ENCODE measurements at regions not wholly inside any gene's neighbourhood (a gene's known extent, or its start where the extent isn't known, plus 50 kb on each side); places are given as distances from the start of the nearest gene placed in this dataset.

DNA sequence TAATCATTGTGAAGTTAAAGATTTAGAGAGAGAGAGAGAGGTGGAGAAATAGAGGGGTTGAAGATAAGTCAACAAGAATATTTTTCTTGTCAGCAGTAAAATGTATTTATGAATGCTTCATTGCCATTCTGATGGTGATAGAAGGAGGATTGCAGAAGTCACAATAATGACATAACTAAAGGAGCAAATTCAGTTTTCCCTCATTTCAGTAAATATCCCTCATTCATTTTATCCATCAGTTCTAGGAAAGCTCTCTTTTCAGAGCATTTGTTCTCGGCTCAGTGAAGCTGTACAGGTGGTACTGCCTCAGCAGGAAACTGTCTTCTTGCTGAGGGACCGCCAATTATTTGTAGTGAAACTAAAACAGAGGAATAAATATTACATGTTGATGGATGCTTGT lies 681.4 kb downstream of the CETN3 start:
- no peak overlapping the region for H3K4me3 ChIP-seq (ENCODE audit: insufficient read depth, low read depth, low read length, poor library complexity, severe bottlenecking)
- H3K9me3 ChIP-seq (ENCODE audit: control insufficient read depth, low read length), result no peaks in the 10 kb centered on the region
- no peak overlapping the region for H3K27ac ChIP-seq (ENCODE audit: insufficient read depth, low read length, poor library complexity, severe bottlenecking)
- no peaks in the 10 kb centered on the region for H3K27me3 ChIP-seq (replicated peaks; ENCODE audit: control insufficient read depth, insufficient read depth, low read length, poor library complexity, severe bottlenecking)
- H3K4me1 ChIP-seq (ENCODE audit: control insufficient read depth, insufficient read depth, low read length, poor library complexity, severe bottlenecking), result no peaks in the 10 kb centered on the region
- H3K36me3 ChIP-seq (ENCODE audit: control insufficient read depth, insufficient read depth, low read length), result no peaks in the 10 kb centered on the region
- DNase-seq, result no peak

GRCh38 chr5:89724379-89725095 lies 685.0 kb downstream of the CETN3 start:
- Histone ChIP-seq H3K27me3 (replicated peaks; ENCODE audit: control insufficient read depth, insufficient read depth, low read length, poor library complexity, severe bottlenecking) (no peaks in the 10 kb centered on the region), H3K9me3 (ENCODE audit: control insufficient read depth, low read length) (no peaks in the 10 kb centered on the region), H3K36me3 (ENCODE audit: control insufficient read depth, insufficient read depth, low read length) (no peaks in the 10 kb centered on the region), H3K27ac (ENCODE audit: insufficient read depth, low read length, poor library complexity, severe bottlenecking) (no peak overlapping the region), H3K4me1 (ENCODE audit: control insufficient read depth, insufficient read depth, low read length, poor library complexity, severe bottlenecking) (no peaks in the 10 kb centered on the region), H3K4me3 (ENCODE audit: insufficient read depth, low read depth, low read length, poor library complexity, severe bottlenecking) (no peak overlapping the region)
- no peak for DNase-seq

- no peak overlapping the region for H3K4me3 ChIP-seq (ENCODE audit: insufficient read depth, low read depth, low read length, poor library complexity, severe bottlenecking)
- no peaks in the 10 kb centered on the region for H3K4me1 ChIP-seq (ENCODE audit: control insufficient read depth, insufficient read depth, low read length, poor library complexity, severe bottlenecking)
- no peaks in the 10 kb centered on the region for H3K27me3 ChIP-seq (replicated peaks; ENCODE audit: control insufficient read depth, insufficient read depth, low read length, poor library complexity, severe bottlenecking)
- no peaks in the 10 kb centered on the region for H3K36me3 ChIP-seq (ENCODE audit: control insufficient read depth, insufficient read depth, low read length)
- no peaks in the 10 kb centered on the region for H3K9me3 ChIP-seq (ENCODE audit: control insufficient read depth, low read length)
- no peak for DNase-seq
- H3K27ac ChIP-seq (ENCODE audit: insufficient read depth, low read length, poor library complexity, severe bottlenecking), result no peak overlapping the region
Observed at GRCh38 chr5:89723907-89724306, 685.6 kb downstream of the CETN3 start.

GRCh38 chr5:89722538-89722937 lies 687.0 kb downstream of the CETN3 start:
- Histone ChIP-seq H3K9me3 (ENCODE audit: control insufficient read depth, low read length) (no peaks in the 10 kb centered on the region), H3K4me3 (ENCODE audit: insufficient read depth, low read depth, low read length, poor library complexity, severe bottlenecking) (no peak overlapping the region), H3K27me3 (replicated peaks; ENCODE audit: control insufficient read depth, insufficient read depth, low read length, poor library complexity, severe bottlenecking) (no peaks in the 10 kb centered on the region), H3K4me1 (ENCODE audit: control insufficient read depth, insufficient read depth, low read length, poor library complexity, severe bottlenecking) (no peaks in the 10 kb centered on the region), H3K27ac (ENCODE audit: insufficient read depth, low read length, poor library complexity, severe bottlenecking) (no peak overlapping the region), H3K36me3 (ENCODE audit: control insufficient read depth, insufficient read depth, low read length) (no peaks in the 10 kb centered on the region)
- no peak for DNase-seq

- Histone ChIP-seq H3K9me3 (ENCODE audit: control insufficient read depth, low read length) (no peaks in the 10 kb centered on the region), H3K27me3 (replicated peaks; ENCODE audit: control insufficient read depth, insufficient read depth, low read length, poor library complexity, severe bottlenecking) (no peaks in the 10 kb centered on the region), H3K36me3 (ENCODE audit: control insufficient read depth, insufficient read depth, low read length) (no peaks in the 10 kb centered on the region), H3K4me1 (ENCODE audit: control insufficient read depth, insufficient read depth, low read length, poor library complexity, severe bottlenecking) (no peaks in the 10 kb centered on the region), H3K27ac (ENCODE audit: insufficient read depth, low read length, poor library complexity, severe bottlenecking) (no peak overlapping the region), H3K4me3 (ENCODE audit: insufficient read depth, low read depth, low read length, poor library complexity, severe bottlenecking) (no peak overlapping the region)
- DNase-seq, result no peak
Observed at GRCh38 chr5:89721931-89722330, 687.6 kb downstream of the CETN3 start.

DNA sequence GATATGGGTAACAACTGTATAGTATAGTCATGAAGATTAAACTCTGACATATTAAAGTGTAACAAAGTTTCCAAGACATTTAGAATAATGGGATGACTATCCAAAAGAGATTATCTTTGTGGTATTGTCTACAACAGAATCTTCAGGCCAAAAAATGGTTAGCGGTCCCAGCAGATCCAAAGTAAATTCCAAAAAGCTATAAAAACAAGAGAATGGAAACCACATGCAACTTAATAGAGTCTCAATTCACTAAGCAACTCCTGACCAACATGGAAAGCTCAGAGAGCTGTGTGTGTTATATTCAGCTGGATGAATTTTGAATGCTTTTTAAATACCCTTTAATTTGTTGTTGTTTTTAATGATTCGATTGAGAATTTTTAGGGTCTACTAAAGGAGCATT lies 688.2 kb downstream of the CETN3 start:
- H3K9me3 ChIP-seq (ENCODE audit: control insufficient read depth, low read length), result no peaks in the 10 kb centered on the region
- no peak overlapping the region for H3K27ac ChIP-seq (ENCODE audit: insufficient read depth, low read length, poor library complexity, severe bottlenecking)
- no peaks in the 10 kb centered on the region for H3K4me1 ChIP-seq (ENCODE audit: control insufficient read depth, insufficient read depth, low read length, poor library complexity, severe bottlenecking)
- no peaks in the 10 kb centered on the region for H3K36me3 ChIP-seq (ENCODE audit: control insufficient read depth, insufficient read depth, low read length)
- no peak overlapping the region for H3K4me3 ChIP-seq (ENCODE audit: insufficient read depth, low read depth, low read length, poor library complexity, severe bottlenecking)
- no peaks in the 10 kb centered on the region for H3K27me3 ChIP-seq (replicated peaks; ENCODE audit: control insufficient read depth, insufficient read depth, low read length, poor library complexity, severe bottlenecking)
- no peak for DNase-seq

- Histone ChIP-seq H3K9me3 (ENCODE audit: control insufficient read depth, low read length) (no peaks in the 10 kb centered on the region), H3K4me1 (ENCODE audit: control insufficient read depth, insufficient read depth, low read length, poor library complexity, severe bottlenecking) (no peaks in the 10 kb centered on the region), H3K36me3 (ENCODE audit: control insufficient read depth, insufficient read depth, low read length) (no peaks in the 10 kb centered on the region), H3K4me3 (ENCODE audit: insufficient read depth, low read depth, low read length, poor library complexity, severe bottlenecking) (no peak overlapping the region), H3K27ac (ENCODE audit: insufficient read depth, low read length, poor library complexity, severe bottlenecking) (no peak overlapping the region), H3K27me3 (replicated peaks; ENCODE audit: control insufficient read depth, insufficient read depth, low read length, poor library complexity, severe bottlenecking) (no peaks in the 10 kb centered on the region)
- no peak for DNase-seq
Observed at GRCh38 chr5:89712134-89712700, 697.3 kb downstream of the CETN3 start.

- no peak overlapping the region for H3K4me3 ChIP-seq (ENCODE audit: insufficient read depth, low read depth, low read length, poor library complexity, severe bottlenecking)
- H3K27ac ChIP-seq (ENCODE audit: insufficient read depth, low read length, poor library complexity, severe bottlenecking), result no peak overlapping the region
- H3K4me1 ChIP-seq (ENCODE audit: control insufficient read depth, insufficient read depth, low read length, poor library complexity, severe bottlenecking), result no peaks in the 10 kb centered on the region
- H3K27me3 ChIP-seq (replicated peaks; ENCODE audit: control insufficient read depth, insufficient read depth, low read length, poor library complexity, severe bottlenecking), result no peaks in the 10 kb centered on the region
- no peaks in the 10 kb centered on the region for H3K9me3 ChIP-seq (ENCODE audit: control insufficient read depth, low read length)
- no peaks in the 10 kb centered on the region for H3K36me3 ChIP-seq (ENCODE audit: control insufficient read depth, insufficient read depth, low read length)
- DNase-seq, result no peak
Observed at GRCh38 chr5:89711526-89711925, 698.0 kb downstream of the CETN3 start.

DNA sequence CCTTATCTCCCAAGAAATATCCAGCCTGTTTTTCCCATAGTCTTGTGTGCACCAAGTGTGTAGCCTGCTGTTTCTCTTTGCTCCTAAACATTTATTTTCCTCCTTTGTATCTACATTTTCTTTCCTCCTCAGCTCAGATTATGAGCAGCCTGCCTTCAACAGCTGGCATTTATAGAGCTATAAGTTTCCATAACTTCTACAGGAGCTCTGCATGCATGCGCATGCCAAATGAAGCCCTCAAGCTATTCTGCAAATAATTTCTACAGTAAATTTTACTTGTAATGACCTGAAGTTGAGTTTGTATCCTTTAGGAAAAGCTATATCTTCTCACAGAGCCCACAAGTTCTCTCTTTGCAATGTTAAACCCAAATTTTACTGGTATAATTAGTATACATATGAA lies 699.5 kb downstream of the CETN3 start:
- H3K27me3 ChIP-seq (replicated peaks; ENCODE audit: control insufficient read depth, insufficient read depth, low read length, poor library complexity, severe bottlenecking), result no peaks in the 10 kb centered on the region
- DNase-seq, result no peak
- H3K36me3 ChIP-seq (ENCODE audit: control insufficient read depth, insufficient read depth, low read length), result no peaks in the 10 kb centered on the region
- H3K9me3 ChIP-seq (ENCODE audit: control insufficient read depth, low read length), result no peaks in the 10 kb centered on the region
- H3K4me3 ChIP-seq (ENCODE audit: insufficient read depth, low read depth, low read length, poor library complexity, severe bottlenecking), result no peak overlapping the region
- no peaks in the 10 kb centered on the region for H3K4me1 ChIP-seq (ENCODE audit: control insufficient read depth, insufficient read depth, low read length, poor library complexity, severe bottlenecking)
- H3K27ac ChIP-seq (ENCODE audit: insufficient read depth, low read length, poor library complexity, severe bottlenecking), result no peak overlapping the region

- no peaks in the 10 kb centered on the region for H3K36me3 ChIP-seq (ENCODE audit: control insufficient read depth, insufficient read depth, low read length)
- no peaks in the 10 kb centered on the region for H3K27me3 ChIP-seq (replicated peaks; ENCODE audit: control insufficient read depth, insufficient read depth, low read length, poor library complexity, severe bottlenecking)
- H3K4me1 ChIP-seq (ENCODE audit: control insufficient read depth, insufficient read depth, low read length, poor library complexity, severe bottlenecking), result no peaks in the 10 kb centered on the region
- no peak for DNase-seq
- H3K9me3 ChIP-seq (ENCODE audit: control insufficient read depth, low read length), result no peaks in the 10 kb centered on the region
- H3K27ac ChIP-seq (ENCODE audit: insufficient read depth, low read length, poor library complexity, severe bottlenecking), result no peak overlapping the region
- no peak overlapping the region for H3K4me3 ChIP-seq (ENCODE audit: insufficient read depth, low read depth, low read length, poor library complexity, severe bottlenecking)
Observed at GRCh38 chr5:89707891-89708290, 701.7 kb downstream of the CETN3 start.

Measured in effector memory CD4-positive, alpha-beta T cell (primary cell).